ENCODE measurements at regions not wholly inside any gene's neighbourhood (a gene's known extent, or its start where the extent isn't known, plus 50 kb on each side); places are given as distances from the start of the nearest gene placed in this dataset.

- TF ChIP-seq CTCF (IDR thresholded peaks at IDR 0.05) (no peak), EP300 (IDR thresholded peaks at IDR 0.05) (no peak), POLR2A (IDR thresholded peaks at IDR 0.05) (no peak)
Observed at GRCh38 chr16:77570574-77570973, 135.7 kb upstream of the ADAMTS18 start.
